ENCODE measurements at regions not wholly inside any gene's neighbourhood (a gene's known extent, or its start where the extent isn't known, plus 50 kb on each side); places are given as distances from the start of the nearest gene placed in this dataset.

DNA sequence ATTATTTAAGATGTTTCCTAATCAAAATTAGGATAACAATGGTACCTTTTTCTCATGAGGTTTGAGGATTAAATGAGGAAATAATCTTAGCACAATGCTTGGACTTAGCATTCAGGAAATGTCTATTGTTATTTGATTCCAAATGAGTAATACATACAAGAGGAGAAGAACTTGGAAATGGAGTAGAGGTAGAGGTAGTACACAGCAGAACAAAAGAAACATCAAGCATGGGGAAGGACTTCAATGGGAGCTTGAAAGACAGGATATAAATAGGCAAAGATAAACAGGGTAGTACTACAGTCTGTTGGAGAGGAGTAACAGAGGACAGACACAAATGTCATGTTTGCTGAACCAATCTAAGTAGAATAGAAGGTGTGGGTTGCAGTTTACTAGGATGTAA is 59.5 kb upstream of the RGS2 start:
- TF ChIP-seq ZFP3 (CRISPR knock-in tag; IDR thresholded peaks at IDR 0.05) = no peak
- TF ChIP-seq, protein P1, sequence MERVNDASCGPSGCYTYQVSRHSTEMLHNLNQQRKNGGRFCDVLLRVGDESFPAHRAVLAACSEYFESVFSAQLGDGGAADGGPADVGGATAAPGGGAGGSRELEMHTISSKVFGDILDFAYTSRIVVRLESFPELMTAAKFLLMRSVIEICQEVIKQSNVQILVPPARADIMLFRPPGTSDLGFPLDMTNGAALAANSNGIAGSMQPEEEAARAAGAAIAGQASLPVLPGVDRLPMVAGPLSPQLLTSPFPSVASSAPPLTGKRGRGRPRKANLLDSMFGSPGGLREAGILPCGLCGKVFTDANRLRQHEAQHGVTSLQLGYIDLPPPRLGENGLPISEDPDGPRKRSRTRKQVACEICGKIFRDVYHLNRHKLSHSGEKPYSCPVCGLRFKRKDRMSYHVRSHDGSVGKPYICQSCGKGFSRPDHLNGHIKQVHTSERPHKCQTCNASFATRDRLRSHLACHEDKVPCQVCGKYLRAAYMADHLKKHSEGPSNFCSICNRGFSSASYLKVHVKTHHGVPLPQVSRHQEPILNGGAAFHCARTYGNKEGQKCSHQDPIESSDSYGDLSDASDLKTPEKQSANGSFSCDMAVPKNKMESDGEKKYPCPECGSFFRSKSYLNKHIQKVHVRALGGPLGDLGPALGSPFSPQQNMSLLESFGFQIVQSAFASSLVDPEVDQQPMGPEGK (CRISPR knock-in tag; IDR thresholded peaks at IDR 0.05; ENCODE audit: borderline replicate concordance) = no peak
- TF ChIP-seq ZFP30 (CRISPR knock-in tag; IDR thresholded peaks at IDR 0.05) = no peak
- TF ChIP-seq ZNF70 (CRISPR knock-in tag; IDR thresholded peaks at IDR 0.05) = no peak
- no peak for TF ChIP-seq RARB (CRISPR knock-in tag; IDR thresholded peaks at IDR 0.05)
- TF ChIP-seq TOX (CRISPR knock-in tag; IDR thresholded peaks at IDR 0.05; ENCODE audit: borderline replicate concordance) = no peak
- TF ChIP-seq CSDC2 (CRISPR knock-in tag; IDR thresholded peaks at IDR 0.05) = no peak
- TF ChIP-seq ZNF565 (CRISPR knock-in tag; conservative IDR thresholded peaks at IDR 0.05; ENCODE audit: low read depth) = no peak
- no peak for TF ChIP-seq BACH2 (CRISPR knock-in tag; IDR thresholded peaks at IDR 0.05; ENCODE audit: borderline replicate concordance)
- no peak for TF ChIP-seq ZC3H10 (CRISPR knock-in tag; IDR thresholded peaks at IDR 0.05)
- TF ChIP-seq, protein P2, sequence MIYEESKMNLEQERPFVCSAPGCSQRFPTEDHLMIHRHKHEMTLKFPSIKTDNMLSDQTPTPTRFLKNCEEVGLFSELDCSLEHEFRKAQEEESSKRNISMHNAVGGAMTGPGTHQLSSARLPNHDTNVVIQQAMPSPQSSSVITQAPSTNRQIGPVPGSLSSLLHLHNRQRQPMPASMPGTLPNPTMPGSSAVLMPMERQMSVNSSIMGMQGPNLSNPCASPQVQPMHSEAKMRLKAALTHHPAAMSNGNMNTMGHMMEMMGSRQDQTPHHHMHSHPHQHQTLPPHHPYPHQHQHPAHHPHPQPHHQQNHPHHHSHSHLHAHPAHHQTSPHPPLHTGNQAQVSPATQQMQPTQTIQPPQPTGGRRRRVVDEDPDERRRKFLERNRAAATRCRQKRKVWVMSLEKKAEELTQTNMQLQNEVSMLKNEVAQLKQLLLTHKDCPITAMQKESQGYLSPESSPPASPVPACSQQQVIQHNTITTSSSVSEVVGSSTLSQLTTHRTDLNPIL (CRISPR knock-in tag; IDR thresholded peaks at IDR 0.05; ENCODE audit: low read depth) = no peak
- TF ChIP-seq, protein P3, sequence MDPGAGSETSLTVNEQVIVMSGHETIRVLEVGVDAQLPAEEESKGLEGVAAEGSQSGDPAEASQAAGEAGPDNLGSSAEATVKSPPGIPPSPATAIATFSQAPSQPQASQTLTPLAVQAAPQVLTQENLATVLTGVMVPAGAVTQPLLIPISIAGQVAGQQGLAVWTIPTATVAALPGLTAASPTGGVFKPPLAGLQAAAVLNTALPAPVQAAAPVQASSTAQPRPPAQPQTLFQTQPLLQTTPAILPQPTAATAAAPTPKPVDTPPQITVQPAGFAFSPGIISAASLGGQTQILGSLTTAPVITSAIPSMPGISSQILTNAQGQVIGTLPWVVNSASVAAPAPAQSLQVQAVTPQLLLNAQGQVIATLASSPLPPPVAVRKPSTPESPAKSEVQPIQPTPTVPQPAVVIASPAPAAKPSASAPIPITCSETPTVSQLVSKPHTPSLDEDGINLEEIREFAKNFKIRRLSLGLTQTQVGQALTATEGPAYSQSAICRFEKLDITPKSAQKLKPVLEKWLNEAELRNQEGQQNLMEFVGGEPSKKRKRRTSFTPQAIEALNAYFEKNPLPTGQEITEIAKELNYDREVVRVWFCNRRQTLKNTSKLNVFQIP (CRISPR knock-in tag; IDR thresholded peaks at IDR 0.05; ENCODE audit: borderline replicate concordance, low read depth) = no peak
- TF ChIP-seq, protein P4, sequence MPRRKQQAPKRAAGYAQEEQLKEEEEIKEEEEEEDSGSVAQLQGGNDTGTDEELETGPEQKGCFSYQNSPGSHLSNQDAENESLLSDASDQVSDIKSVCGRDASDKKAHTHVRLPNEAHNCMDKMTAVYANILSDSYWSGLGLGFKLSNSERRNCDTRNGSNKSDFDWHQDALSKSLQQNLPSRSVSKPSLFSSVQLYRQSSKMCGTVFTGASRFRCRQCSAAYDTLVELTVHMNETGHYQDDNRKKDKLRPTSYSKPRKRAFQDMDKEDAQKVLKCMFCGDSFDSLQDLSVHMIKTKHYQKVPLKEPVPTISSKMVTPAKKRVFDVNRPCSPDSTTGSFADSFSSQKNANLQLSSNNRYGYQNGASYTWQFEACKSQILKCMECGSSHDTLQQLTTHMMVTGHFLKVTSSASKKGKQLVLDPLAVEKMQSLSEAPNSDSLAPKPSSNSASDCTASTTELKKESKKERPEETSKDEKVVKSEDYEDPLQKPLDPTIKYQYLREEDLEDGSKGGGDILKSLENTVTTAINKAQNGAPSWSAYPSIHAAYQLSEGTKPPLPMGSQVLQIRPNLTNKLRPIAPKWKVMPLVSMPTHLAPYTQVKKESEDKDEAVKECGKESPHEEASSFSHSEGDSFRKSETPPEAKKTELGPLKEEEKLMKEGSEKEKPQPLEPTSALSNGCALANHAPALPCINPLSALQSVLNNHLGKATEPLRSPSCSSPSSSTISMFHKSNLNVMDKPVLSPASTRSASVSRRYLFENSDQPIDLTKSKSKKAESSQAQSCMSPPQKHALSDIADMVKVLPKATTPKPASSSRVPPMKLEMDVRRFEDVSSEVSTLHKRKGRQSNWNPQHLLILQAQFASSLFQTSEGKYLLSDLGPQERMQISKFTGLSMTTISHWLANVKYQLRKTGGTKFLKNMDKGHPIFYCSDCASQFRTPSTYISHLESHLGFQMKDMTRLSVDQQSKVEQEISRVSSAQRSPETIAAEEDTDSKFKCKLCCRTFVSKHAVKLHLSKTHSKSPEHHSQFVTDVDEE (CRISPR knock-in tag; IDR thresholded peaks at IDR 0.05) = no peak
- TF ChIP-seq, protein P5, sequence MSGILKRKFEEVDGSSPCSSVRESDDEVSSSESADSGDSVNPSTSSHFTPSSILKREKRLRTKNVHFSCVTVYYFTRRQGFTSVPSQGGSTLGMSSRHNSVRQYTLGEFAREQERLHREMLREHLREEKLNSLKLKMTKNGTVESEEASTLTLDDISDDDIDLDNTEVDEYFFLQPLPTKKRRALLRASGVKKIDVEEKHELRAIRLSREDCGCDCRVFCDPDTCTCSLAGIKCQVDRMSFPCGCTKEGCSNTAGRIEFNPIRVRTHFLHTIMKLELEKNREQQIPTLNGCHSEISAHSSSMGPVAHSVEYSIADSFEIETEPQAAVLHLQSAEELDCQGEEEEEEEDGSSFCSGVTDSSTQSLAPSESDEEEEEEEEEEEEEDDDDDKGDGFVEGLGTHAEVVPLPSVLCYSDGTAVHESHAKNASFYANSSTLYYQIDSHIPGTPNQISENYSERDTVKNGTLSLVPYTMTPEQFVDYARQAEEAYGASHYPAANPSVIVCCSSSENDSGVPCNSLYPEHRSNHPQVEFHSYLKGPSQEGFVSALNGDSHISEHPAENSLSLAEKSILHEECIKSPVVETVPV (CRISPR knock-in tag; IDR thresholded peaks at IDR 0.05) = no peak
